ENCODE measurements at regions not wholly inside any gene's neighbourhood (a gene's known extent, or its start where the extent isn't known, plus 50 kb on each side); places are given as distances from the start of the nearest gene placed in this dataset.

DNA sequence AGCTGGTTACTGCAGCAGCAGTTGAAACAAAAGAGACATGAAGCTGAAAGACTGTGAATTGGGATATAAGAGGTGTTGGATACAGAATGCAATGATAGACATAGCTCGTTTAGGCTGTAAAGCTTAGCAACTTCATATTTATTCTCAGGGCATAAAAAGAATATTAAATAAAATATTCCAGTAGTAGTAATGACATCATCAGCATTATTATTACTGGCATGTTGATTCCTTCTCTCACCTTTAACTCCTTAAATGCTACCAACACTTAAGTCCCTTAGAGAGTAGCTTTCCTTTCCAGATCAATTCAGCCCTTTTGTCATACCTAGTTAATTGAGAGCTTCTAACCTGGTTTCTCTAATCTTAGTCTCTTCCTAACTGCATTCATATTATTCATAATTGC is 81.4 kb upstream of the STXBP5 start:
- no peaks in the 10 kb centered on the region for H3K9me3 ChIP-seq (ENCODE audit: low read length)
- intact Hi-C loops (cut with micrococcal nuclease; ENCODE audit: unreplicated experiment) (no loop called here), in situ Hi-C loops (cut with HindIII; ENCODE audit: extremely low pct_ligation_motif_present, low pct_unique_long_range_greater_than_20kb) (no loop called here)
- no peaks in the 10 kb centered on the region for H3K4me1 ChIP-seq (ENCODE audit: insufficient read depth, low read length)
- ChIA-PET POLR2A (no interaction called here), CTCF (ENCODE audit: low intra/inter-chr PET ratio, low total read pairs) (no interaction called here)
- 18% methylated on average over 1 of the region's 1 CpG for WGBS (ENCODE audit: low lambda C conversion rate)
- H3K4me3 ChIP-seq (replicated peaks in 1 of 3; ENCODE audit: insufficient read depth in 1 of 3, low read depth in 2 of 3, low read length in 3 of 3): no peak overlapping the region
- no peak overlapping the region for H3K4me2 ChIP-seq (ENCODE audit: low read depth, low read length)
- no peak for FAIRE-seq
- no peak for DNase-seq (ENCODE audit: low spot score)
- no peak overlapping the region for H3K9ac ChIP-seq (ENCODE audit: insufficient read depth, low read depth, low read length)
- BruUV-seq (replicated peaks): no TSS peak
- H3K79me2 ChIP-seq (ENCODE audit: insufficient read depth, low read length): no peaks in the 10 kb centered on the region
- no peaks in the 10 kb centered on the region for H3K27me3 ChIP-seq (ENCODE audit: control insufficient read depth in 1 of 2, insufficient read depth in 2 of 2, low read length in 2 of 2)
- no peaks in the 10 kb centered on the region for H4K20me1 ChIP-seq (ENCODE audit: insufficient read depth, low read length)
- ATAC-seq: no peak
- H2AFZ ChIP-seq (ENCODE audit: low read length): no peak overlapping the region
- H3K27ac ChIP-seq (ENCODE audit: extremely low read length, insufficient read depth, low read length): no peak overlapping the region
- H3K36me3 ChIP-seq (replicated peaks in 1 of 2; ENCODE audit: control insufficient read depth in 1 of 2, insufficient read depth in 2 of 2, low read length in 2 of 2): no peaks in the 10 kb centered on the region
- TF ChIP-seq ZNF7 (CRISPR knock-in tag; IDR thresholded peaks at IDR 0.05) (no peak), ATF7 (IDR thresholded peaks at IDR 0.05) (peak; percentile 88), ATF7 (CRISPR knock-in tag; IDR thresholded peaks at IDR 0.05) (no peak)

- no peak for TF ChIP-seq NRL (CRISPR knock-in tag; IDR thresholded peaks at IDR 0.05; ENCODE audit: borderline replicate concordance)
- TF ChIP-seq CBFB (CRISPR knock-in tag; IDR thresholded peaks at IDR 0.05): no peak
- no peak for TF ChIP-seq ZNF30 (CRISPR knock-in tag; IDR thresholded peaks at IDR 0.05)
- no peak for TF ChIP-seq ISL2 (CRISPR knock-in tag; IDR thresholded peaks at IDR 0.05)
- TF ChIP-seq ZNF225 (CRISPR knock-in tag; IDR thresholded peaks at IDR 0.05): no peak
- no peak for TF ChIP-seq MIER2 (CRISPR knock-in tag; IDR thresholded peaks at IDR 0.05)
- no peak for TF ChIP-seq RXRB (CRISPR knock-in tag; IDR thresholded peaks at IDR 0.05; ENCODE audit: borderline replicate concordance)
- TF ChIP-seq ZKSCAN8 (CRISPR knock-in tag; IDR thresholded peaks at IDR 0.05; ENCODE audit: borderline replicate concordance): no peak
- TF ChIP-seq ZFP62 (CRISPR knock-in tag; IDR thresholded peaks at IDR 0.05): no peak
- no peak for TF ChIP-seq PCBP2 (optimal IDR thresholded peaks at IDR 0.05; ENCODE audit: low read depth, low read length, poor library complexity, severe bottlenecking)
- no peak for TF ChIP-seq ZSCAN31 (CRISPR knock-in tag; IDR thresholded peaks at IDR 0.05; ENCODE audit: low read depth)
- Histone ChIP-seq H3K36me3 (replicated peaks in 1 of 2; ENCODE audit: control insufficient read depth in 1 of 2, insufficient read depth in 2 of 2, low read length in 2 of 2) (no peaks in the 10 kb centered on the region), H3K27ac (ENCODE audit: extremely low read length, insufficient read depth, low read length) (no peak overlapping the region), H3K4me1 (ENCODE audit: insufficient read depth, low read length) (no peaks in the 10 kb centered on the region), H3K79me2 (ENCODE audit: insufficient read depth, low read length) (no peaks in the 10 kb centered on the region), H2AFZ (ENCODE audit: low read length) (no peak overlapping the region), H3K9ac (ENCODE audit: insufficient read depth, low read depth, low read length) (no peak overlapping the region), H3K9me3 (ENCODE audit: low read length) (no peaks in the 10 kb centered on the region), H3K27me3 (ENCODE audit: control insufficient read depth in 1 of 2, insufficient read depth in 2 of 2, low read length in 2 of 2) (no peaks in the 10 kb centered on the region), H3K4me2 (ENCODE audit: low read depth, low read length) (no peak overlapping the region), H4K20me1 (ENCODE audit: insufficient read depth, low read length) (no peaks in the 10 kb centered on the region), H3K4me3 (replicated peaks in 1 of 3; ENCODE audit: insufficient read depth in 1 of 3, low read depth in 2 of 3, low read length in 3 of 3) (no peak overlapping the region)
- ChIA-PET POLR2A (no interaction called here), CTCF (ENCODE audit: low intra/inter-chr PET ratio, low total read pairs) (no interaction called here)
- DNase-seq (ENCODE audit: low spot score): no peak
- WGBS (ENCODE audit: low lambda C conversion rate): 24% methylated on average over 6 of the region's 6 CpGs
- intact Hi-C loops (cut with micrococcal nuclease; ENCODE audit: unreplicated experiment) (no loop called here), in situ Hi-C loops (cut with HindIII; ENCODE audit: extremely low pct_ligation_motif_present, low pct_unique_long_range_greater_than_20kb) (no loop called here)
- FAIRE-seq: no peak
- BruUV-seq (replicated peaks): no TSS peak
- no peak for ATAC-seq
Measured at GRCh38 chr6:147126618-147127022, 77.6 kb upstream of the STXBP5 start.
